ENCODE measurements at regions not wholly inside any gene's neighbourhood (a gene's known extent, or its start where the extent isn't known, plus 50 kb on each side); places are given as distances from the start of the nearest gene placed in this dataset.

GRCh38 chr15:96225642-96226259 is 104.7 kb upstream of the NR2F2 start:
- no peak for DNase-seq

GRCh38 chr15:96230526-96231181 is 99.8 kb upstream of the NR2F2 start:
- DNase-seq: no peak

GRCh38 chr15:96232335-96232734 is 98.2 kb upstream of the NR2F2 start:
- no peak for DNase-seq

- DNase-seq: no peak
Measured at GRCh38 chr15:96234109-96234892, 96.2 kb upstream of the NR2F2 start.

- no peak for DNase-seq
Measured at GRCh38 chr15:96237002-96237401, 93.5 kb upstream of the NR2F2 start.

GRCh38 chr15:96242761-96243160 is 87.7 kb upstream of the NR2F2 start:
- no peak for DNase-seq

- DNase-seq: no peak
Measured at GRCh38 chr15:96243701-96244100, 86.8 kb upstream of the NR2F2 start.

- no peak for DNase-seq
Measured at GRCh38 chr15:96245252-96245651, 85.2 kb upstream of the NR2F2 start.

GRCh38 chr15:96246057-96246456 is 84.4 kb upstream of the NR2F2 start:
- DNase-seq: no peak

- no peak for DNase-seq
Measured at GRCh38 chr15:96247621-96248305, 82.7 kb upstream of the NR2F2 start.

- DNase-seq: no peak
Measured at GRCh38 chr15:96252148-96252547, 78.4 kb upstream of the NR2F2 start.

- DNase-seq: no peak
Measured at GRCh38 chr15:96253006-96253747, 77.3 kb upstream of the NR2F2 start.

- no peak for DNase-seq
Measured at GRCh38 chr15:96254173-96254572, 76.3 kb upstream of the NR2F2 start.

GRCh38 chr15:96255599-96255998 is 74.9 kb upstream of the NR2F2 start:
- DNase-seq: no peak

GRCh38 chr15:96261575-96262034 is 68.9 kb upstream of the NR2F2 start:
- DNase-seq: no peak

GRCh38 chr15:96262097-96262496 is 68.4 kb upstream of the NR2F2 start:
- no peak for DNase-seq

GRCh38 chr15:96262549-96263489 is 67.7 kb upstream of the NR2F2 start:
- DNase-seq: no peak

GRCh38 chr15:96264351-96264798 is 66.1 kb upstream of the NR2F2 start:
- DNase-seq: no peak

- no peak for DNase-seq
Measured at GRCh38 chr15:96264801-96265515, 65.5 kb upstream of the NR2F2 start.

GRCh38 chr15:96266456-96266855 is 64.0 kb upstream of the NR2F2 start:
- DNase-seq: no peak

GRCh38 chr15:96267463-96267862 is 63.0 kb upstream of the NR2F2 start:
- DNase-seq: no peak

Data from activated effector memory CD4-positive, alpha-beta T cell treated with anti-CD3 and anti-CD28 coated beads, Interleukin-2, amount 50 U/mL, for 16 hours (primary cell).